22Rv1 (cell line): ENCODE measurements at regions not wholly inside any gene's neighbourhood (a gene's known extent, or its start where the extent isn't known, plus 50 kb on each side); places are given as distances from the start of the nearest gene placed in this dataset.

ENCODE experiments used
- ZFX ChIP-seq: fragments of 450-650 bp; IDR thresholded peaks from 2 replicates; pipeline ENCODE4 v1.6.1; 2017; ENCODE audit warnings: antibody characterized with exemption, borderline replicate concordance
- TF ChIP-seq, protein P1 (sequence below): fragments of 450-650 bp; IDR thresholded peaks from 2 replicates; pipeline ENCODE4 v1.5.1; 2017; ENCODE audit warnings: mild to moderate bottlenecking

DNA sequence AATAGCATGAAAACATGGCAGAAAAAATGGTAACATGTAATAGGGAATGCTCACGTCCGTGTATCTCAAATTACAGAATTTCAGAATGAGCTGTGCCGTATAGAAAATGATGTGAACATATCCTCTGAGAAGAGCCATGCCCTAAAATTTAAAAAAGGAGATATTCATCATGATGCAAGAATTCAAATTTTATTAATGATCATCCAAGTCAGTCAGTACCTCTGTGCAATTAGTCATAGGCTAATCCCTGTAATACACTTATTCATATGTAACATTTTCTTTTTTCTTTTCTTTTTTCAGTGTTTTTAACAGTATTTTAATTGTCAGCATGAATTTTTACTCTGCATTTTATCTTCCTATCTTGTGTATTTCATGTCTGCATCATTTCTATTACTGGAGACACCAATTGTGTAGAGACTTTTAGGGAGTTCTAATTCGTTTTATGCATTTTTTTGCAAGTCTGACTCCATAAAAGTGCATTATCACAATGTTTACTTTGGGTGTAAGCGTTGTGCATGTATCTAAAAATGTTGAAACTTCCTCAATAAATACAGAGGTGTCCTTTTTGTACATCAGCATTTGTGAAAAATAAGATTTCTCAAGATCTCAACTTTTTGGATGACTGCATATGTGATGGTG lies 1103.7 kb upstream of the CELF2 start:
- TF ChIP-seq, protein P1, sequence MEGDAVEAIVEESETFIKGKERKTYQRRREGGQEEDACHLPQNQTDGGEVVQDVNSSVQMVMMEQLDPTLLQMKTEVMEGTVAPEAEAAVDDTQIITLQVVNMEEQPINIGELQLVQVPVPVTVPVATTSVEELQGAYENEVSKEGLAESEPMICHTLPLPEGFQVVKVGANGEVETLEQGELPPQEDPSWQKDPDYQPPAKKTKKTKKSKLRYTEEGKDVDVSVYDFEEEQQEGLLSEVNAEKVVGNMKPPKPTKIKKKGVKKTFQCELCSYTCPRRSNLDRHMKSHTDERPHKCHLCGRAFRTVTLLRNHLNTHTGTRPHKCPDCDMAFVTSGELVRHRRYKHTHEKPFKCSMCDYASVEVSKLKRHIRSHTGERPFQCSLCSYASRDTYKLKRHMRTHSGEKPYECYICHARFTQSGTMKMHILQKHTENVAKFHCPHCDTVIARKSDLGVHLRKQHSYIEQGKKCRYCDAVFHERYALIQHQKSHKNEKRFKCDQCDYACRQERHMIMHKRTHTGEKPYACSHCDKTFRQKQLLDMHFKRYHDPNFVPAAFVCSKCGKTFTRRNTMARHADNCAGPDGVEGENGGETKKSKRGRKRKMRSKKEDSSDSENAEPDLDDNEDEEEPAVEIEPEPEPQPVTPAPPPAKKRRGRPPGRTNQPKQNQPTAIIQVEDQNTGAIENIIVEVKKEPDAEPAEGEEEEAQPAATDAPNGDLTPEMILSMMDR, result no peak
- no peak for TF ChIP-seq ZFX
